Keratinocyte (primary cell): ENCODE measurements at regions not wholly inside any gene's neighbourhood (a gene's known extent, or its start where the extent isn't known, plus 50 kb on each side); places are given as distances from the start of the nearest gene placed in this dataset.

Experiments used
- DNase-seq: peaks from one replicate; pipeline ENCODE4 v3.0.0-alpha.2; 2011; ENCODE audit warnings: low read depth, missing footprints, low spot score
- FAIRE-seq: peaks from 2 replicates; lab custom pipeline; 2011; peaks lifted over from hg19 to GRCh38; lab: Jason Lieb, UNC
- H2AFZ ChIP-seq: 2 replicates; pipeline ENCODE4 v1.6.0; 2012; ENCODE audit warnings: low read length, control low read depth, inconsistent platforms; ENCODE audit not compliant: control insufficient read depth
- H3K27ac ChIP-seq: 2 replicates; pipeline ENCODE4 v1.5.1; 2011; ENCODE audit warnings: low read length; ENCODE audit not compliant: control insufficient read depth, insufficient read depth
- H3K27me3 ChIP-seq: 3 replicates; pipeline ENCODE4 v1.6.0; 2011; ENCODE audit warnings: low read length; ENCODE audit not compliant: control insufficient read depth, insufficient read depth; ENCODE audit errors: extremely low read depth
- H3K36me3 ChIP-seq, 2 experiments: 2 replicates in 1 of 2; 3 replicates in 1 of 2; pipeline ENCODE4 v1.5.1; 2011; ENCODE audit warnings: low read length in 2 of 2, mild to moderate bottlenecking in 1 of 2; ENCODE audit not compliant: control insufficient read depth in 2 of 2, insufficient read depth in 2 of 2; ENCODE audit errors: extremely low read depth in 1 of 2
- H3K4me1 ChIP-seq: 3 replicates; pipeline ENCODE4 v1.5.1; 2011; ENCODE audit warnings: low read length; ENCODE audit not compliant: control insufficient read depth, insufficient read depth; ENCODE audit errors: extremely low read depth
- H3K4me2 ChIP-seq: 3 replicates; pipeline ENCODE4 v1.6.0; 2011; ENCODE audit warnings: low read depth, low read length; ENCODE audit not compliant: control insufficient read depth, insufficient read depth; ENCODE audit errors: extremely low read depth
- H3K4me3 ChIP-seq, 3 experiments: fragments of 200-600 bp in 1 of 3; sonication (generic) in 1 of 3; 2 replicates in 2 of 3; 3 replicates in 1 of 3; pipeline ENCODE4 v1.5.1; 2011 to 2016; ENCODE audit warnings: low read length in 3 of 3, mild to moderate bottlenecking in 3 of 3, control low read depth in 2 of 3, inconsistent platforms in 1 of 3, low read depth in 1 of 3, mixed read lengths in 1 of 3, mixed run types in 1 of 3, moderate library complexity in 1 of 3; ENCODE audit not compliant: control insufficient read depth in 2 of 3, insufficient read depth in 2 of 3; ENCODE audit errors: extremely low read depth in 1 of 3
- H3K79me2 ChIP-seq: 2 replicates; pipeline ENCODE4 v1.6.0; 2012; ENCODE audit warnings: low read length; ENCODE audit not compliant: control insufficient read depth, insufficient read depth
- H3K9ac ChIP-seq: 3 replicates; pipeline ENCODE4 v1.6.0; 2011; ENCODE audit warnings: low read length; ENCODE audit not compliant: control insufficient read depth, insufficient read depth; ENCODE audit errors: extremely low read depth
- H3K9me1 ChIP-seq: 3 replicates; pipeline ENCODE4 v1.6.0; 2011; ENCODE audit warnings: low read length; ENCODE audit not compliant: control insufficient read depth, insufficient read depth; ENCODE audit errors: extremely low read depth
- H3K9me3 ChIP-seq: 2 replicates; pipeline ENCODE4 v1.5.1; 2012; ENCODE audit warnings: low read depth, low read length; ENCODE audit not compliant: control insufficient read depth
- H4K20me1 ChIP-seq: 3 replicates; pipeline ENCODE4 v1.6.0; 2011; ENCODE audit warnings: low read length; ENCODE audit not compliant: control insufficient read depth, insufficient read depth; ENCODE audit errors: extremely low read depth
- EZH2 ChIP-seq: IDR thresholded peaks from one replicate; pipeline ENCODE4 v1.6.1; 2012; ENCODE audit warnings: inconsistent platforms, mild to moderate bottlenecking, low read length, moderate library complexity
- dilution Hi-C: fragments of 300-500 bp; cut with MboI; formaldehyde crosslinking; loops from one replicate; pipeline ENCODE4 v1.7.0; 2020; ENCODE audit warnings: low sequenced_read_pairs; ENCODE audit not compliant: extremely low pct_ligation_motif_present
- TF ChIP-seq, protein P1 (sequence below), 3 experiments: IDR thresholded peaks in 1 of 3; conservative IDR thresholded peaks in 1 of 3; optimal IDR thresholded peaks in 1 of 3; 2 replicates in 2 of 3; 3 replicates in 1 of 3; pipeline versions ENCODE3 to v1.5.1; 2011; ENCODE audit warnings: low read length in 3 of 3, mild to moderate bottlenecking in 3 of 3, moderate library complexity in 2 of 3, control low read depth in 1 of 3, inconsistent platforms in 1 of 3; ENCODE audit not compliant: insufficient read depth in 2 of 3; ENCODE audit errors: extremely low read depth in 1 of 3

- TF ChIP-seq, protein P1, sequence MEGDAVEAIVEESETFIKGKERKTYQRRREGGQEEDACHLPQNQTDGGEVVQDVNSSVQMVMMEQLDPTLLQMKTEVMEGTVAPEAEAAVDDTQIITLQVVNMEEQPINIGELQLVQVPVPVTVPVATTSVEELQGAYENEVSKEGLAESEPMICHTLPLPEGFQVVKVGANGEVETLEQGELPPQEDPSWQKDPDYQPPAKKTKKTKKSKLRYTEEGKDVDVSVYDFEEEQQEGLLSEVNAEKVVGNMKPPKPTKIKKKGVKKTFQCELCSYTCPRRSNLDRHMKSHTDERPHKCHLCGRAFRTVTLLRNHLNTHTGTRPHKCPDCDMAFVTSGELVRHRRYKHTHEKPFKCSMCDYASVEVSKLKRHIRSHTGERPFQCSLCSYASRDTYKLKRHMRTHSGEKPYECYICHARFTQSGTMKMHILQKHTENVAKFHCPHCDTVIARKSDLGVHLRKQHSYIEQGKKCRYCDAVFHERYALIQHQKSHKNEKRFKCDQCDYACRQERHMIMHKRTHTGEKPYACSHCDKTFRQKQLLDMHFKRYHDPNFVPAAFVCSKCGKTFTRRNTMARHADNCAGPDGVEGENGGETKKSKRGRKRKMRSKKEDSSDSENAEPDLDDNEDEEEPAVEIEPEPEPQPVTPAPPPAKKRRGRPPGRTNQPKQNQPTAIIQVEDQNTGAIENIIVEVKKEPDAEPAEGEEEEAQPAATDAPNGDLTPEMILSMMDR (optimal IDR thresholded peaks at IDR 0.05 in 1 of 3, IDR thresholded peaks at IDR 0.05 in 1 of 3, conservative IDR thresholded peaks at IDR 0.05 in 1 of 3; ENCODE audit: extremely low read depth in 1 of 3, insufficient read depth in 2 of 3, low read length in 3 of 3) = no peak
- no peak for TF ChIP-seq EZH2
Measured at GRCh38 chr6:102641426-102641825, 1247.9 kb downstream of the GRIK2 start.

GRCh38 chr6:102631921-102632320 is 1238.4 kb downstream of the GRIK2 start:
- no peak overlapping the region for H2AFZ ChIP-seq
- H3K79me2 ChIP-seq = no peaks in the 10 kb centered on the region
- no peaks in the 10 kb centered on the region for H3K27me3 ChIP-seq
- H3K27ac ChIP-seq = no peak overlapping the region
- no peak for FAIRE-seq
- no peak overlapping the region for H3K9ac ChIP-seq
- TF ChIP-seq, protein P1 (optimal IDR thresholded peaks at IDR 0.05 in 1 of 3, IDR thresholded peaks at IDR 0.05 in 1 of 3, conservative IDR thresholded peaks at IDR 0.05 in 1 of 3; ENCODE audit: extremely low read depth in 1 of 3, insufficient read depth in 2 of 3, low read length in 3 of 3) = no peak
- no peak for TF ChIP-seq EZH2
- H4K20me1 ChIP-seq = no peaks in the 10 kb centered on the region
- H3K36me3 ChIP-seq = no peaks in the 10 kb centered on the region
- H3K9me3 ChIP-seq = no peaks in the 10 kb centered on the region
- H3K9me1 ChIP-seq = no peaks in the 10 kb centered on the region
- H3K4me1 ChIP-seq = no peaks in the 10 kb centered on the region
- no peak overlapping the region for H3K4me3 ChIP-seq
- dilution Hi-C loops = no loop called here
- DNase-seq = no peak
- no peak overlapping the region for H3K4me2 ChIP-seq

More at GRCh38 chr6:102641426-102641825, 1247.9 kb downstream of the GRIK2 start:
- Histone ChIP-seq H3K27me3 (no peaks in the 10 kb centered on the region), H3K4me1 (no peaks in the 10 kb centered on the region), H4K20me1 (no peaks in the 10 kb centered on the region), H2AFZ (no peak overlapping the region), H3K9ac (no peak overlapping the region), H3K27ac (no peak overlapping the region), H3K4me3 (no peak overlapping the region), H3K79me2 (no peaks in the 10 kb centered on the region), H3K36me3 (no peaks in the 10 kb centered on the region), H3K9me3 (no peaks in the 10 kb centered on the region), H3K4me2 (no peak overlapping the region), H3K9me1 (no peaks in the 10 kb centered on the region)
- no peak for FAIRE-seq
- DNase-seq = no peak
- dilution Hi-C loops = no loop called here
